HCT116 (cell line): ENCODE measurements at regions not wholly inside any gene's neighbourhood (a gene's known extent, or its start where the extent isn't known, plus 50 kb on each side); places are given as distances from the start of the nearest gene placed in this dataset.

Experiments used
- ATAC-seq: fragments of 200-7000 bp; cut with Tn5 transposase; 2 replicates; pipeline ENCODE4 v1.9.1; 2020; ENCODE audit warnings: mild to moderate bottlenecking, moderate library complexity
- BruUV-seq: library from RNA; stranded (reverse); fragments of 400-500 nt; replicated peaks from 2 replicates; lab custom pipeline; 2021; lab: Mats Ljungman, UMichigan
- CTCF ChIA-PET: fragments of 300-600 bp; sonication (Branson Sonifier 250); formaldehyde crosslinking; loops from one replicate; lab custom pipeline; 2021; ENCODE audit warnings: antibody characterized with exemption; lab: Charles Lee
- POLR2A ChIA-PET: fragments of 300-600, 350-600 bp; sonication (Branson Sonifier 250); formaldehyde crosslinking; loops from one replicate; lab custom pipeline; 2021; ENCODE audit warnings: antibody characterized with exemption; lab: Charles Lee
- RAD21 ChIA-PET, 2 experiments: fragments of 300-600 bp; sonication (Branson Sonifier 250); formaldehyde crosslinking; loops; one replicate each; lab custom pipeline; 2023; ENCODE audit warnings: low total read pairs in 2 of 2; ENCODE audit not compliant: uncharacterized antibody in 2 of 2, unreplicated experiment in 2 of 2, low non-redundant PET in 1 of 2; lab: Charles Lee
- DNase-seq: peaks from one replicate; pipeline ENCODE4 v3.0.0-alpha.2; 2010; ENCODE audit warnings: low read depth, low spot score
- H2AFZ ChIP-seq: fragments of 200-600 bp; shearing (Covaris generic), sonication (generic); 2 replicates; pipeline ENCODE4 v1.6.1; 2017; ENCODE audit warnings: low read depth, mixed run types, mixed read lengths, antibody characterized with exemption, low read length; ENCODE audit not compliant: poor library complexity, severe bottlenecking
- H3K27ac ChIP-seq: 2 replicates; pipeline ENCODE4 v1.5.1; 2012; ENCODE audit warnings: low read depth, low read length
- H3K27me3 ChIP-seq: fragments of 200-600 bp; sonication (generic); 2 replicates; pipeline ENCODE4 v1.6.1; 2016; ENCODE audit warnings: mixed run types, low read length, mixed read lengths; ENCODE audit not compliant: insufficient read depth
- H3K36me3 ChIP-seq, 2 experiments: fragments of 200-500 bp in 1 of 2; fragments of 200-600 bp in 1 of 2; sonication (Bioruptor generic) in 1 of 2; sonication (generic) in 1 of 2; 2 replicates each; pipeline versions ENCODE4 v1.5.1 to v1.6.1; 2014 to 2016; ENCODE audit warnings: low read length in 2 of 2, inconsistent platforms in 1 of 2, mixed read lengths in 1 of 2, mixed run types in 1 of 2; ENCODE audit not compliant: insufficient read depth in 2 of 2, control insufficient read depth in 1 of 2
- H3K4me1 ChIP-seq, 2 experiments: fragments of 200-600 bp in 1 of 2; sonication (generic) in 1 of 2; 2 replicates each; pipeline versions ENCODE4 v1.5.1 to v1.6.1; 2012 to 2017; ENCODE audit warnings: low read length in 2 of 2, inconsistent platforms in 1 of 2, mild to moderate bottlenecking in 1 of 2, mixed read lengths in 1 of 2, mixed run types in 1 of 2, moderate library complexity in 1 of 2; ENCODE audit not compliant: insufficient read depth in 2 of 2, control insufficient read depth in 1 of 2
- H3K4me2 ChIP-seq: fragments of 200-600 bp; sonication (generic); 2 replicates; pipeline ENCODE4 v1.6.1; 2017; ENCODE audit warnings: mixed run types, low read length, mixed read lengths
- H3K4me3 ChIP-seq, 2 experiments: fragments of 200-600 bp in 1 of 2; sonication (generic) in 1 of 2; replicated peaks in 1 of 2; 2 replicates each; pipeline ENCODE4 v1.5.1; 2011 to 2016; ENCODE audit warnings: low read length in 2 of 2, control low read depth in 1 of 2, low read depth in 1 of 2, mild to moderate bottlenecking in 1 of 2, mixed read lengths in 1 of 2, mixed run types in 1 of 2
- H3K79me2 ChIP-seq: fragments of 200-600 bp; sonication (generic); 2 replicates; pipeline ENCODE4 v1.6.1; 2017; ENCODE audit warnings: mild to moderate bottlenecking, mixed run types, low read length, moderate library complexity, mixed read lengths; ENCODE audit not compliant: insufficient read depth
- H3K9ac ChIP-seq: fragments of 200-600 bp; sonication (generic); 2 replicates; pipeline ENCODE4 v1.6.1; 2016; ENCODE audit warnings: low read length, mixed read lengths
- H3K9me2 ChIP-seq: fragments of 200-600 bp; sonication (generic), shearing (Covaris generic); 2 replicates; pipeline ENCODE4 v1.6.1; 2017; ENCODE audit warnings: mixed run types, mild to moderate bottlenecking, moderate library complexity; ENCODE audit not compliant: insufficient read depth
- H3K9me3 ChIP-seq, 2 experiments: fragments of 200-500 bp in 1 of 2; fragments of 200-600 bp in 1 of 2; sonication (Bioruptor generic) in 1 of 2; sonication (generic) in 1 of 2; 2 replicates each; pipeline ENCODE4 v1.6.1; 2014 to 2017; ENCODE audit warnings: low read length in 2 of 2, mixed read lengths in 2 of 2, inconsistent platforms in 1 of 2, low read depth in 1 of 2, mild to moderate bottlenecking in 1 of 2, mixed run types in 1 of 2, moderate library complexity in 1 of 2; ENCODE audit not compliant: control insufficient read depth in 1 of 2, insufficient read depth in 1 of 2
- H4K20me1 ChIP-seq: fragments of 200-600 bp; sonication (generic), shearing (Covaris generic); 2 replicates; pipeline ENCODE4 v1.6.1; 2017; ENCODE audit warnings: mixed run types, mild to moderate bottlenecking, moderate library complexity; ENCODE audit not compliant: insufficient read depth
- ATF3 ChIP-seq: IDR thresholded peaks from 2 replicates; pipeline ENCODE4 v1.6.1; 2012
- CBX3 ChIP-seq: IDR thresholded peaks from 2 replicates; pipeline ENCODE4 v1.6.1; 2012; ENCODE audit warnings: low read depth
- EGR1 ChIP-seq: IDR thresholded peaks from 2 replicates; pipeline ENCODE4 v1.6.1; 2012; ENCODE audit warnings: low read depth
- ELF1 ChIP-seq: IDR thresholded peaks from 2 replicates; pipeline ENCODE4 v1.6.1; 2012; ENCODE audit warnings: low read depth, borderline replicate concordance
- EZH2 ChIP-seq: fragments of 200-600 bp; sonication (generic); IDR thresholded peaks from 2 replicates; pipeline ENCODE4 v1.6.1; 2017; ENCODE audit warnings: antibody characterized with exemption, mixed run types
- JUND ChIP-seq: IDR thresholded peaks from 2 replicates; pipeline ENCODE4 v1.6.1; 2012
- MAX ChIP-seq: IDR thresholded peaks from 2 replicates; pipeline ENCODE4 v1.6.1; 2012
- RAD21 ChIP-seq: IDR thresholded peaks from 2 replicates; pipeline ENCODE4 v1.6.1; 2012; ENCODE audit warnings: low read depth, mild to moderate bottlenecking
- SIN3A ChIP-seq: IDR thresholded peaks from 2 replicates; pipeline ENCODE4 v1.6.1; 2012; ENCODE audit warnings: low read depth
- SP1 ChIP-seq: IDR thresholded peaks from 2 replicates; pipeline ENCODE4 v1.6.1; 2012; ENCODE audit warnings: low read depth
- SRF ChIP-seq: IDR thresholded peaks from 2 replicates; pipeline ENCODE4 v1.6.1; 2012; ENCODE audit warnings: low read depth
- TCF7L2 ChIP-seq: IDR thresholded peaks from 2 replicates; pipeline ENCODE4 v1.7.0; 2011; ENCODE audit warnings: borderline replicate concordance, inconsistent platforms; ENCODE audit not compliant: insufficient read depth, insufficient read length; ENCODE audit errors: extremely low read depth
- ZFX ChIP-seq: fragments of 450-650 bp; IDR thresholded peaks from 2 replicates; pipeline ENCODE4 v1.6.1; 2017
- ZNF274 ChIP-seq: fragments of 200-500 bp; sonication (Bioruptor generic); IDR thresholded peaks from 2 replicates; pipeline ENCODE4 v1.6.1; 2014; ENCODE audit warnings: mild to moderate bottlenecking, low read depth, low read length, inconsistent platforms
- intact Hi-C: fragments of 100-400 bp; cut with micrococcal nuclease; formaldehyde crosslinking; loops from 2 replicates; pipeline ENCODE4 v1.10.0; 2022
- TF ChIP-seq, protein P1 (sequence below): IDR thresholded peaks from 2 replicates; pipeline ENCODE4 v1.6.1; 2012; ENCODE audit warnings: low read depth

- no peaks in the 10 kb centered on the region for H3K27me3 ChIP-seq
- H3K27ac ChIP-seq: no peak overlapping the region
- DNase-seq (no peak), ATAC-seq (no peak)
- no peaks in the 10 kb centered on the region for H3K4me1 ChIP-seq
- no peak for TF ChIP-seq ELF1
- no peak for TF ChIP-seq ATF3
- TF ChIP-seq EGR1: no peak
- no peak for TF ChIP-seq SRF
- TF ChIP-seq, protein P1, sequence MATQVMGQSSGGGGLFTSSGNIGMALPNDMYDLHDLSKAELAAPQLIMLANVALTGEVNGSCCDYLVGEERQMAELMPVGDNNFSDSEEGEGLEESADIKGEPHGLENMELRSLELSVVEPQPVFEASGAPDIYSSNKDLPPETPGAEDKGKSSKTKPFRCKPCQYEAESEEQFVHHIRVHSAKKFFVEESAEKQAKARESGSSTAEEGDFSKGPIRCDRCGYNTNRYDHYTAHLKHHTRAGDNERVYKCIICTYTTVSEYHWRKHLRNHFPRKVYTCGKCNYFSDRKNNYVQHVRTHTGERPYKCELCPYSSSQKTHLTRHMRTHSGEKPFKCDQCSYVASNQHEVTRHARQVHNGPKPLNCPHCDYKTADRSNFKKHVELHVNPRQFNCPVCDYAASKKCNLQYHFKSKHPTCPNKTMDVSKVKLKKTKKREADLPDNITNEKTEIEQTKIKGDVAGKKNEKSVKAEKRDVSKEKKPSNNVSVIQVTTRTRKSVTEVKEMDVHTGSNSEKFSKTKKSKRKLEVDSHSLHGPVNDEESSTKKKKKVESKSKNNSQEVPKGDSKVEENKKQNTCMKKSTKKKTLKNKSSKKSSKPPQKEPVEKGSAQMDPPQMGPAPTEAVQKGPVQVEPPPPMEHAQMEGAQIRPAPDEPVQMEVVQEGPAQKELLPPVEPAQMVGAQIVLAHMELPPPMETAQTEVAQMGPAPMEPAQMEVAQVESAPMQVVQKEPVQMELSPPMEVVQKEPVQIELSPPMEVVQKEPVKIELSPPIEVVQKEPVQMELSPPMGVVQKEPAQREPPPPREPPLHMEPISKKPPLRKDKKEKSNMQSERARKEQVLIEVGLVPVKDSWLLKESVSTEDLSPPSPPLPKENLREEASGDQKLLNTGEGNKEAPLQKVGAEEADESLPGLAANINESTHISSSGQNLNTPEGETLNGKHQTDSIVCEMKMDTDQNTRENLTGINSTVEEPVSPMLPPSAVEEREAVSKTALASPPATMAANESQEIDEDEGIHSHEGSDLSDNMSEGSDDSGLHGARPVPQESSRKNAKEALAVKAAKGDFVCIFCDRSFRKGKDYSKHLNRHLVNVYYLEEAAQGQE: no peak
- no peak for TF ChIP-seq TCF7L2
- ChIA-PET RAD21 (no interaction called here), CTCF (no interaction called here), POLR2A (no interaction called here)
- intact Hi-C loops: no loop called here
- H3K9me2 ChIP-seq: no peaks in the 10 kb centered on the region
- H3K9me3 ChIP-seq: peaks cover 4 to 13% of the 10 kb centered on the region in 2 experiments; a peak in 3 of 4 replicates
- BruUV-seq: no TSS peak
- H2AFZ ChIP-seq: no peak overlapping the region
- H3K4me2 ChIP-seq: no peak overlapping the region
- no peaks in the 10 kb centered on the region for H4K20me1 ChIP-seq
- no peak overlapping the region for H3K9ac ChIP-seq
- H3K4me3 ChIP-seq: no peak overlapping the region
- no peaks in the 10 kb centered on the region for H3K36me3 ChIP-seq
- no peaks in the 10 kb centered on the region for H3K79me2 ChIP-seq
Measured at GRCh38 chr3:86225461-86225860, 765.5 kb downstream of the VGLL3 start.

DNA sequence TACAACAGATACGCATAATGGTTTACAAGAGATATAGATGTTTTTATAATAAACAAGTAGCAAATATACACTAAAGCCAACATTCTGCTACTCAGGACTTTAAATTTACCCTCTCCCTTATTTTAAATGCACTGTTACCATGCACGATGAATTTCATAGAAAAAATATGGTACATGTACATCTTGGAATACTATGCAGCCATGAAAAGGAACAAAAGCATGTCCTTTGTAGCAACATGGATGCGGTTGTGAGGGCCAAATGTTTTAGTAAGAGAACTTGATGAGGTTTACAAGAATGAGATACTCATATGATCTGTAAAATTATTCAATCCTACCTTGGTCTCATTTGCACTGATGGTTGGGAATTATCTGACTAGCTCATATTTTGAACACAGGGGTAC, 769.3 kb downstream of the VGLL3 start:
- Histone ChIP-seq H3K4me2 (no peak overlapping the region), H3K27me3 (no peaks in the 10 kb centered on the region), H3K9me2 (no peaks in the 10 kb centered on the region), H2AFZ (no peak overlapping the region), H3K4me1 (no peaks in the 10 kb centered on the region), H3K9me3 (peaks cover 2 to 19% of the 10 kb centered on the region in 2 experiments; a peak in 1 of 4 replicates), H3K79me2 (no peaks in the 10 kb centered on the region), H3K27ac (no peak overlapping the region), H3K4me3 (no peak overlapping the region), H4K20me1 (no peaks in the 10 kb centered on the region), H3K9ac (no peak overlapping the region), H3K36me3 (no peaks in the 10 kb centered on the region)
- ATAC-seq (no peak), DNase-seq (no peak)
- POLR2A ChIA-PET: no interaction called here
- CTCF ChIA-PET: no interaction called here
- RAD21 ChIA-PET: no interaction called here
- TF ChIP-seq ZFX (no peak), SIN3A (no peak), MAX (no peak), TCF7L2 (no peak), CBX3 (no peak), ATF3 (no peak), EZH2 (no peak), ELF1 (no peak), JUND (no peak), SP1 (no peak), ZNF274 (no peak), RAD21 (no peak)
- BruUV-seq: no TSS peak
- intact Hi-C loops: no loop called here
